Neural progenitor cell (in vitro differentiated cells): ENCODE measurements at regions not wholly inside any gene's neighbourhood (a gene's known extent, or its start where the extent isn't known, plus 50 kb on each side); places are given as distances from the start of the nearest gene placed in this dataset.

Experiments used
- CTCF ChIP-seq: fragments of 200-600 bp; sonication (generic); IDR thresholded peaks from 2 replicates; pipeline ENCODE4 v1.5.1; 2017; ENCODE audit warnings: antibody characterized with exemption, mild to moderate bottlenecking
- EZH2phosphoT487 ChIP-seq: fragments of 200-600 bp; sonication (generic); IDR thresholded peaks from 2 replicates; pipeline ENCODE4 v1.6.1; 2017; ENCODE audit warnings: antibody characterized with exemption

- no peak for TF ChIP-seq CTCF
- no peak for TF ChIP-seq EZH2phosphoT487
These were observed 1269.2 kb downstream of the EFNA5 start for GRCh38 chr5:106401561-106401960.
